ENCODE measurements at regions not wholly inside any gene's neighbourhood (a gene's known extent, or its start where the extent isn't known, plus 50 kb on each side); places are given as distances from the start of the nearest gene placed in this dataset.

GRCh38 chr2:16182841-16183240, 242.5 kb downstream of the MYCN start:
- H2BK120ac ChIP-seq (replicated peaks; ENCODE audit: low read depth, low read length) = no peak overlapping the region
- no peak overlapping the region for H4K5ac ChIP-seq (ENCODE audit: insufficient read length, low read depth, low read length)
- no peak overlapping the region for H4K91ac ChIP-seq (replicated peaks; ENCODE audit: insufficient read length, low read length)
- no peaks in the 10 kb centered on the region for H3K27me3 ChIP-seq (replicated peaks in 1 of 4; ENCODE audit: control insufficient read depth in 3 of 4, extremely low read depth in 1 of 4, insufficient read depth in 3 of 4, low read length in 3 of 4)
- no peak overlapping the region for H3K4ac ChIP-seq (replicated peaks; ENCODE audit: insufficient read length, low read depth, low read length)
- FAIRE-seq (no peak), DNase-seq (ENCODE audit: low read depth in 1 of 2, low spot score in 2 of 2) (no peak)
- H3K4me3 ChIP-seq (ENCODE audit: extremely low read depth in 1 of 4, insufficient read depth in 2 of 4, low read depth in 3 of 4, low read length in 4 of 4) = no peak overlapping the region
- no peak overlapping the region for H2AK5ac ChIP-seq (ENCODE audit: low read depth, low read length)
- no peak overlapping the region for H2BK5ac ChIP-seq (ENCODE audit: low read depth, low read length)
- ChIA-PET CTCF (ENCODE audit: partially characterized antibody) (interaction anchor here (0.9 to 1.8 kb wide), 3 partner anchors 9 to 99 kb away, joined by 3 to 4 read pairs (median 3); no protein-coding TSS in a partner anchor), POLR2A (ENCODE audit: partially characterized antibody) (no interaction called here)
- H3K14ac ChIP-seq (ENCODE audit: insufficient read length) = no peak overlapping the region
- no peak overlapping the region for H2BK20ac ChIP-seq (ENCODE audit: low read length)
- H2BK12ac ChIP-seq (ENCODE audit: low read depth, low read length) = no peak overlapping the region
- no peak overlapping the region for H3K27ac ChIP-seq (ENCODE audit: low read depth, low read length)
- peaks cover 0 to 8% (median 0%) of the 10 kb centered on the region in 4 experiments; a peak in 3 of 7 replicates for H3K4me1 ChIP-seq (replicated peaks in 1 of 4; ENCODE audit: control insufficient read depth in 3 of 4, insufficient read depth in 4 of 4, low read length in 3 of 4)
- H3K23me2 ChIP-seq (ENCODE audit: low read depth, low read length) = no peaks in the 10 kb centered on the region
- no peak overlapping the region for H2BK15ac ChIP-seq (ENCODE audit: low read length)
- no peak overlapping the region for H3K4me2 ChIP-seq (ENCODE audit: insufficient read depth in 1 of 2, low read depth in 2 of 2, low read length in 2 of 2)
- no peaks in the 10 kb centered on the region for H3K36me3 ChIP-seq (ENCODE audit: control insufficient read depth in 2 of 4, insufficient read depth in 4 of 4, low read length in 3 of 4)
- H3K9me3 ChIP-seq (ENCODE audit: insufficient read depth in 2 of 2, low read depth in 1 of 2, low read length in 1 of 2) = no peaks in the 10 kb centered on the region
- no peak overlapping the region for H2AFZ ChIP-seq (ENCODE audit: low read length)
- H4K8ac ChIP-seq (ENCODE audit: extremely low read depth, insufficient read depth, low read length) = no peak overlapping the region
- no peaks in the 10 kb centered on the region for H3K79me1 ChIP-seq (ENCODE audit: low read depth, low read length)
- H3K23ac ChIP-seq (ENCODE audit: insufficient read length) = no peak overlapping the region
- H3K18ac ChIP-seq (ENCODE audit: extremely low read depth, low read length) = no peak overlapping the region
- no peak overlapping the region for H3K9ac ChIP-seq (replicated peaks in 1 of 4; ENCODE audit: extremely low read depth in 1 of 4, low read depth in 3 of 4, low read length in 3 of 4)
- H4K20me1 ChIP-seq (replicated peaks in 1 of 2; ENCODE audit: control insufficient read depth in 1 of 2, insufficient read depth in 2 of 2, low read length in 2 of 2) = no peaks in the 10 kb centered on the region
- H3K79me2 ChIP-seq (ENCODE audit: control insufficient read depth in 1 of 2, insufficient read depth in 2 of 2, low read length in 2 of 2) = no peaks in the 10 kb centered on the region
- no peak overlapping the region for H3K56ac ChIP-seq (replicated peaks; ENCODE audit: insufficient read length, low read depth, low read length)
- TF ChIP-seq NRF1 (IDR thresholded peaks at IDR 0.05; ENCODE audit: low read depth, low read length) = no peak
- TF ChIP-seq GABPA (IDR thresholded peaks at IDR 0.05; ENCODE audit: borderline replicate concordance, insufficient read depth, low read length) = no peak
- no peak for TF ChIP-seq ATF2 (IDR thresholded peaks at IDR 0.05; ENCODE audit: low read length)
- TF ChIP-seq RBBP5 (IDR thresholded peaks at IDR 0.05; ENCODE audit: borderline replicate concordance, low read depth, low read length) = no peak
- no peak for TF ChIP-seq RAD21 (IDR thresholded peaks at IDR 0.05 in 1 of 2, conservative IDR thresholded peaks at IDR 0.05 in 1 of 2; ENCODE audit: low read depth in 2 of 2, low read length in 2 of 2)
- no peak for TF ChIP-seq SP4 (IDR thresholded peaks at IDR 0.05; ENCODE audit: low read length)
- TF ChIP-seq CREB1 (IDR thresholded peaks at IDR 0.05) = no peak

All from H1 (cell line).